Skin epidermis (tissue), 12 donors: ENCODE measurements at regions not wholly inside any gene's neighbourhood (a gene's known extent, or its start where the extent isn't known, plus 50 kb on each side); places are given as distances from the start of the nearest gene placed in this dataset.

Experiments
- H3K27ac ChIP-seq, 21 experiments: fragments of 200-600 bp; sonication (generic) in 11 of 21; one replicate each; pipeline ENCODE4 v1.5.0; 2020; ENCODE audit warnings: mild to moderate bottlenecking in 3 of 21, inconsistent platforms in 2 of 21, moderate library complexity in 2 of 21
- H3K4me3 ChIP-seq, 7 experiments: fragments of 200-600 bp; sonication (generic) in 2 of 7; one replicate each; pipeline ENCODE4 v1.5.0; 2020; ENCODE audit warnings: inconsistent platforms in 2 of 7, mild to moderate bottlenecking in 2 of 7, moderate library complexity in 1 of 7

- peak overlapping the region in 1 of 21 experiments; percentile 12 for H3K27ac ChIP-seq
- H3K4me3 ChIP-seq = no peak overlapping the region
Observed at GRCh38 chr2:228866781-228867180, 404.3 kb downstream of the PID1 start.

DNA sequence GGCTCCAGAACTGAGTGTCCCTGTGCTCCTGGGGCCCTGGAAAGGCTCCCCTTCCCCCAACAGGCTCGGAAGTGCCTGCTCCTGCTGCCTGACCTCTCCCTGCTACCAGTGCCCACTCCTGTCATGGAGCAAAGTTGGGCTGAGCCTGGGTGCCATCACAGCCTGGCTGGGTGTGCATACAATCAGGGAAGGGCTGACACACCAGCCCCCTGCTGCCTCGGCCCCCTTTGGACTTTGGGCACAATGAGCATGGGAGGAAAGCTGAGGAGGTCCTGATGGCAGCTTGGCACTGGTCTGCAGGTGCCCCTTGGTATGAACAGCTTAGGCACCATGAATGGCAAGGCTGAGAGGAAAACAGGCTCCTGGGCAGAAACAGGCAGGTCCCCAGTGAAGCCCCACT, 405.0 kb downstream of the PID1 start:
- Histone ChIP-seq H3K4me3 (no peak overlapping the region), H3K27ac (no peak overlapping the region)

GRCh38 chr2:228864131-228864530, 407.0 kb downstream of the PID1 start:
- no peak overlapping the region for H3K4me3 ChIP-seq
- H3K27ac ChIP-seq = no peak overlapping the region

DNA sequence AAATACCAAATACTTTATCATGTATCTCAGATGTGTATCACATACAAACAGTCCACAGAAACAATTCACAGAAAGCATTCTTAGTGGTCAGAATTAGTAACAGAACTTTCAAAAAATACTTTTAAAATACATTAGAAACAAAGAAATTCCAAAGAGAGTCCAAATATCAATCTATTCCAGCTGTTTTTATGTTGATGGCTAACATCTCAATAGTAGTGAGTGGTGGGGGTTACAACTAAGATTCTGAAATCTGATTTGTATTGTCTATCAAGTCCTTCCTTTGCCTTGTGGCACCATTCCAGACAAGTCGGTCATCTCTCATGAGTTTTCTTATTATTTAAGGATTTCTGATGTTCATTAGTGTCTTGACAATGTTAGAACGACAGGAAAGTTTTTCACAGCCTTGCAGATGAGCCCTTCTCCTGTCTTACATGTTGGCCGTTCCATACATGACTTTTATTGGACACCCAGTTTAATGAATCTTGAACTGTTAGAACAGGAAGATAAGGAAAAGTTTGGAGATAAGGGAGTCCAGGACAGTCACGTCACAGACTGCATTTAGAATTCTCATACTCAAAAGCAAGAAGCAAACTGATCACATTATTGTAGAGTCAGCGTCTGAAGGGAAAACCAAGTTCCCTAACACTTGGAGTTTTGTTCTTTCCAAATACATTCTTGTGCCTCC, 410.3 kb downstream of the PID1 start:
- Histone ChIP-seq H3K4me3 (no peak overlapping the region), H3K27ac (peak overlapping the region in 1 of 21 experiments; percentile 21)

- no peak overlapping the region for H3K27ac ChIP-seq
- H3K4me3 ChIP-seq = no peak overlapping the region
Observed at GRCh38 chr2:228853151-228853550, 417.9 kb downstream of the PID1 start.

GRCh38 chr2:228848638-228849037, 422.4 kb downstream of the PID1 start:
- Histone ChIP-seq H3K27ac (no peak overlapping the region), H3K4me3 (no peak overlapping the region)

DNA sequence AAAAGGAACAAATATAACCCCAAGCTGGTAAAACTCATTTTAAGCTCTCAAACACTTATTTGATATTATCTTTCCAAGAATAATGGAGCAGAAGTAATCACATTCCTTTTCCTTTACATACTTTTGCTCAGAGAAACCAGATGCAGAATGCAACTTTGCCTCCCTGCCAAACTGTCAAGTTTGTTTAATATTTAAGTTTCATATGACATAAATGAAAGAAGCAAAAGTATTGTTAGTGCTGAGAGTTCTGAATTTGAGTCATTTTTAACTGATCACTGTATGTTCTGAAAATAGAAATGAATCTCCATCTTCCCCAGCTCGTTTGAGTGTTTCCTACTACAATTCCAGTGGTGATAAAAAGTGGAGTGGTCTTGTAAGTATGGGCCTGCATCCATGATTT, 423.4 kb downstream of the PID1 start:
- no peak overlapping the region for H3K4me3 ChIP-seq
- H3K27ac ChIP-seq = no peak overlapping the region

- H3K27ac ChIP-seq = no peak overlapping the region
- no peak overlapping the region for H3K4me3 ChIP-seq
Observed at GRCh38 chr2:228846161-228846560, 424.9 kb downstream of the PID1 start.

GRCh38 chr2:228845162-228845925, 425.7 kb downstream of the PID1 start:
- no peak overlapping the region for H3K27ac ChIP-seq
- H3K4me3 ChIP-seq = no peak overlapping the region

GRCh38 chr2:228841877-228842276, 429.2 kb downstream of the PID1 start:
- no peak overlapping the region for H3K4me3 ChIP-seq
- no peak overlapping the region for H3K27ac ChIP-seq

DNA sequence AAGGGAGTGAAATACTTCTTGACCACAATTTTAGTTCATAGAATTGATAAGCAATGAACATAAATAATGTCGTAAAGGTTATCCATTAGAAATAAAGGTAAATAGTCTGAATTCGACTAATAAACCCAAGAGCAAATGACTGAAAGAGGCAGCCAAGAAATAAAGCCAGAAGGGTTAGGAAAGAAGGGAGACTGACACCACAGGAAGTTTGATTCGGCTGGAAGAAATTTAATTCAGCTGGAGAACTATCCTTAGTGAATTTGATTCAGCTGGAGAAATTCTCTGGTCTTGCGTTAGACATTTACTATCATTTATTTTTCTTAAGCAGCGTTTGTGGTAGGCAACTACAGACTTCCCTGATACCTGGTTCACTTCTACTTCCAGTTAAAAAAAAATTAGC, 429.6 kb downstream of the PID1 start:
- H3K27ac ChIP-seq = peak overlapping the region in 3 of 21 experiments; percentile 15 to 33 (median 20)
- no peak overlapping the region for H3K4me3 ChIP-seq

DNA sequence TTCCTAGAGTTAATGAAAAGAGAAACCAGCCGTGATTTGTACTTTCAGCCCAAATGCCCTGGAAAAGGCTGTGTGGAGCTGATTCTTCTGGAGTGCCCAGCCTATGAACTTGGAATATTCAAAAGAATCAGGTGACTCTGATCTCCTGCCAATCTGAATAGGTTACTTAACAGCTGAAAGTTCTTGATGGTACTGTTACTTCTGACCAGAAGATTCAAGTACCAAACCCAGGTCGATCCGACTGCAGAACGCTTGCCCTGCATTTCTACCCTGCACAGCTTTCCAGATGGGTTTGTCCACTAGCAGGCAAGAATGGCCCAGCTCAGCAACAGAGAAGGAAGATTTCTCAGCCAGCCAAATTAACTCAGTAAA, 430.4 kb downstream of the PID1 start:
- no peak overlapping the region for H3K27ac ChIP-seq
- H3K4me3 ChIP-seq = no peak overlapping the region

GRCh38 chr2:228840113-228840742, 430.9 kb downstream of the PID1 start:
- Histone ChIP-seq H3K27ac (no peak overlapping the region), H3K4me3 (no peak overlapping the region)

- Histone ChIP-seq H3K4me3 (no peak overlapping the region), H3K27ac (peak overlapping the region in 1 of 21 experiments; percentile 17)
Observed at GRCh38 chr2:228839421-228839876, 431.6 kb downstream of the PID1 start.

GRCh38 chr2:228838819-228839218, 432.3 kb downstream of the PID1 start:
- Histone ChIP-seq H3K27ac (no peak overlapping the region), H3K4me3 (no peak overlapping the region)

DNA sequence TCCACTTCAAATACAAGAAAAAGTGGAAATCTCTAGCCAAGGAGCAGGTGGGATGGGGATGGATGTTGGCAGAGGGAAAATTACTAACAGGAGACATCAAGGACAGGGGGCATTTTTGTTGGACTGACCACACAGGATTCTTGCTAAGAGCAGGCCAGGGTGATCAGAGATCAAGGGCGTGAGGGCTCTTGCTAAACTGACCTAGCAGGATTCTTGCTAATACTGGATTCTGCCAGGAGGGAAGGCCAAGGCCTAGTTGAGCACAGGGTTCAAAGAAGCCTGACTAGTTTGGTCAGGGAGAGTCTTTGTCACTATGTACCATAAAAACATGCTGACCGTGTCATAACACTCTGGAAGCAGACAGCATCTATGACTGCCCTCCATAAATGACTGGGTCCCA, 442.7 kb downstream of the PID1 start:
- Histone ChIP-seq H3K27ac (no peak overlapping the region), H3K4me3 (no peak overlapping the region)

DNA sequence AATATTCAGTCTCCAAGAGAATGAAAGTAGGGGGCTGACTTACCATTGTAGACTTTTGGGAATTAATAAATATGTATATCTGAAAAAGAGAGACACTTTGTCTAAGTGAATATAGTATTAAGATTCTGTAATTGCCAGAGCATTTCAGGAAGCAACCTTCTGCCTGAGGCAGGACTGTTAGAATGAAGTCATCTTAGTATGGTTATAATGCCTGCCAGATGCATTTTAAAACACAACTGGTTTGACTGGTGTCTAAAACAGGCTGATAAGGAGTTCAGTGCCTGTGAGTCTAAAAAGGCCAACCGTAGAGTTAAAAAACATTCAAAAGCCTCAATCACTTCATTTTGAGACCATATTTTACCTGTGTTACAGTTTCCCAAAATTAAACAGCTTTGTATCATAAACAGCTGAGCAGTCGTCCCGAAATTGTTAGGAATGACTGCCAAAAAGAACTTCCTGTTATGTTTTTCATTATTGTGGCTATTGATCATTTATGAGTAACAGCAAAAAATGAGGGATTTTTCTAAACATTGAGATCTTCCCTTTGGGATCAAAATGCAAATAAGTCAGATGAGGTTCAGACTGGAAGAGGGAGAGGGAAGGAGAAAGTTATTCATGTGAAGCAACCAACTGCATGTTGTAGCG, 443.9 kb downstream of the PID1 start:
- Histone ChIP-seq H3K27ac (no peak overlapping the region), H3K4me3 (no peak overlapping the region)

DNA sequence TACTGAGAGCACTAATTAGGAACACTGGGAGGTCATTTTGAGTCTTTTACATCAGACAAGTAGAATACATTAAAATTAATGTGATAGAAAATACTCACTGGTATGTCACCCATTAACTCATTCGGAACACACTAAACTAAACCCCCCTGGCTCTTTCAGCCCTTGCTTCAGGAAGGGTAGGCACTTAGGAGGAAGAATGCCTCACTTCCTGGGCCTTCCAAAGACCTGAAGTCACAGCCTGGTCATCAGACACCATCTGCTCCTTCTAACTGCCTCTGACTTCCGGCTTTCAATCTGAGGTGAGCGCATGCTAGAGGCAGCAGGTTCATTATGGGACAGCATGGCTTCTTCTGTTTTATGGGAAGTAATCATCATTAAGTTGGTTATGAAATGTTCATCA, 451.4 kb downstream of the PID1 start:
- Histone ChIP-seq H3K27ac (no peak overlapping the region), H3K4me3 (no peak overlapping the region)

GRCh38 chr2:228802181-228803071, 468.7 kb downstream of the PID1 start:
- no peak overlapping the region for H3K4me3 ChIP-seq
- no peak overlapping the region for H3K27ac ChIP-seq
